ELR (cell line): ENCODE measurements at regions not wholly inside any gene's neighbourhood (a gene's known extent, or its start where the extent isn't known, plus 50 kb on each side); places are given as distances from the start of the nearest gene placed in this dataset.

Experiments used
- DNase-seq: peaks from one replicate; pipeline ENCODE4 v3.0.0-alpha.2; 2015; ENCODE audit warnings: low read depth

DNA sequence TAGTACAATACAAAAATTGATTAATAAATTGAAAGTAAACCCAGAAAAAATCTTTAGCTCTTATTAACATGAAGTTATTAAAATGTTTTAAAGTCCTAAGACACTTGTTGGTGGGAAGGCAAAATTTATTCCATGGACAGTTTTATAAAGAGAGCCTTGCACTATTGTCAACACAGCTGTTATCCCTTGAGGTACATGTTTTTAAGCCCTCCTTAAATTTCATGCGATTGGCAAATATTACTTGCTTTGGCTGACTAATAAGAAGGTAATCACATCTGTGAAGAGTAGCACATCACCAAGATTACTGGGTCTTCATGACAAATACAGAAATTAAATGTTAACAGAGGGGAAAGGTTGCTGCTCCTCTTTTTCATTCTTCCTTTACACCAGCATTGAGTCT lies 611.1 kb downstream of the BRINP3 start:
- DNase-seq: no peak

DNA sequence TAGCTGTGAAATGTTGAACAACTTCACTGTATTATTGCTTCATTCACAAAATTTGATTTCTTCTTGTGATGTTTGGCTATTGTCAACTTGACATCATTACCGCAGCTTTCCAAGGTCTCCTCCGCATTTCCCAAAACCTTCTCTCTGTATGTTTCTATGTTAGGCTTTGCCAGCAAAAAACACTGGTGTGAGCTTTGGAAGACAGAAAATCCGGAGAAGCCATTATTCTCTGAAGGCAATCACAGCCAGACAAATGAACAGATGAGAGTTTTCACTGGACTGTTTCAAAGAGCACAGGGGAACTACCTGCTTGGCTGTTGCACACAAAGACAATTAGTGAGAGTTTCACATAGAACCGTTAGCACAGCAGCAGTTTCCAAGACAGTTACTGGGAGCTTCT lies 609.6 kb downstream of the BRINP3 start:
- DNase-seq: no peak

GRCh38 chr1:189874715-189875435 lies 602.8 kb downstream of the BRINP3 start:
- DNase-seq: no peak

DNA sequence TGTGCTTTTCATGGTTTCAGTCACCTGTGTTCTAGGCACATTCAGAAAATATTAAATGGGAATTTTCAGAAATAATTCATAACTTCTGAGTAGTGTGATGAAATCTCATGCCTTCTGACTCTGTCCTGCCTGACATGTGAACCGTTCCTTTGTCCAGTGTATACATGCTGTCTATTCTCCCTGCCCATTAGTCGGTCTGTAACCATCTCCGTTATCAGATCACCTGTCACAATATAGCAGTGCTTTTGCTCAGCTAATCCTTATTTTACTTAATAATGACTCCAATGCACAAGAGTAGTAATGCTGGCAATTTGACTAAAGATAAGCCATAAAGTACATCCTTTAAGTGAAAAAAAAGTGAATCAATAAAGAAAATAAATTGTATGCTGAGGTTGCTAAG lies 597.5 kb downstream of the BRINP3 start:
- DNase-seq: no peak

GRCh38 chr1:189899686-189900425 lies 577.8 kb downstream of the BRINP3 start:
- no peak for DNase-seq

- DNase-seq: no peak
Measured at GRCh38 chr1:189904509-189904908, 573.2 kb downstream of the BRINP3 start.

DNA sequence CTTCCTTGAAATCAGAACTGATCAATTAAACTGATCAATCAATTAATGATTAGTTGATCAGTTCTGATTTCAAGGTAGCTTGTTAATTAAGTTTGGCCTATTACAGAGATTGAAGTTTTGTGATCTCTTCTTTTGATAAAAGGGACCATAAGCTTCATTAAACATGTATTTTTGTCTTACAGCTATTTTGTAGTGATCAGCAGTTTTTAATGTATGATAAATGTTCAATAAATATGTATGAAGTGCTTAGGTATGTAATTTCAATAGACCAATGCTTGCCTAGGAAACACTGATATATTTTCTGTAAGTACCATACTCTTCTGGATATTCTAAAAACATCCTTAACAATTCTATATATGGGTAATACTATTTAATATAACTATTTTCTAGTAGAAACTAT lies 569.6 kb downstream of the BRINP3 start:
- DNase-seq: no peak

DNA sequence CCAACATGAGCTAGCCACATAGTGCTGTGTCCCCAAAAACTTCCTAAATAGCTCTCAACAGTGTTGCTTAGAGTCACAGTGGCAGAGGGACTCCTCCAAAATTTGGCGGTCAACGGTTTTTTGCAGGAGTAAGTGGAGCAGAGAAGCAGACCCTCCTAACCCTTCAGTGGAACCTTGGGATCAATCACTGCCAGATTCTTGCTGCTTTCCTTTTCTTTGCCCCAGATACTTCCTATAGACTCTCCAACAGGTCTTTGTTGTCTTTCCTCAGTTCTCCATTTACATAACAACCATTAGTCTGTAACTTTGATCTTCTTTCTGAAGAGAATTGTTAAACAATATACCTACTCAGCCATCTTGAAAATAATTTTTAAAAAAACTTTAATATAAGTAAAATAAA lies 556.1 kb downstream of the BRINP3 start:
- DNase-seq: no peak

- DNase-seq: no peak
Measured at GRCh38 chr1:189927641-189928040, 550.0 kb downstream of the BRINP3 start.

GRCh38 chr1:189929501-189930099 lies 548.1 kb downstream of the BRINP3 start:
- DNase-seq: no peak

DNA sequence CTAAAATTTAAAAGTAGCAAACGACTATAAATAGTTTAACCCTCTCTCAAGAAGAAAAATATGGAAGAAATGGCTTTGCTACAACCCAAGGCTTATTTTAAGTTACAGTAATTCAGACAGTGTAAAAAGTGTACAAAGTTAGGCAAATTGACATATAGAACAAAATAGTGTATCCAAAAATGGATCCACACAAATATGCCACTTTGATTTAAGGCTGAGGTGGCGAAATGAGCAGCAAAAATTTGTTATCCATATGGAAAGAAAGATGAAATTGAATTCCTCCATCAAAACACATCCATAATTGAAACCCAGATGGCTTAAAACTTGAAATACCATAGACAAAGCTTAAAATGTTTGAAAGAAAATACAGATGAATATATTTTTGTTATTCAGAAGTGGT lies 540.8 kb downstream of the BRINP3 start:
- no peak for DNase-seq

GRCh38 chr1:189939967-189940366 lies 537.7 kb downstream of the BRINP3 start:
- peak; percentile 44 for DNase-seq

DNA sequence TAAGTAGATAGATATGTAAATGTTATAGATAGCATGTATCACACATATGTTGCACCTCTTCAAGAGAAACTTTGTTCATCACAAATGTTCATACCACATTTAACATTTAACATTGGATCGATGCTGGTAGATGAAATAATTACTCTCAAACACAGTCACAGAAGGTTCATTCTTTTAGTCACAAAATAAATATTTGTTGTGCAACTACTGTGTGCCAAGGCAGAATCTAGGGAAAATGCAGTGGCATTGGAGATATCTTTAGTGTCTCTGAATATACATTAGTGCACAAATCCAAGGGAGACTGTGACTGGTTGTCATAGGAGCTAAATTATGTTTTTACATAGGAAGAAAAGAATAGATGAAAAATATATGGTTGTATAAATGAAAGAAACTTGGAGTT lies 535.7 kb downstream of the BRINP3 start:
- DNase-seq: no peak

DNA sequence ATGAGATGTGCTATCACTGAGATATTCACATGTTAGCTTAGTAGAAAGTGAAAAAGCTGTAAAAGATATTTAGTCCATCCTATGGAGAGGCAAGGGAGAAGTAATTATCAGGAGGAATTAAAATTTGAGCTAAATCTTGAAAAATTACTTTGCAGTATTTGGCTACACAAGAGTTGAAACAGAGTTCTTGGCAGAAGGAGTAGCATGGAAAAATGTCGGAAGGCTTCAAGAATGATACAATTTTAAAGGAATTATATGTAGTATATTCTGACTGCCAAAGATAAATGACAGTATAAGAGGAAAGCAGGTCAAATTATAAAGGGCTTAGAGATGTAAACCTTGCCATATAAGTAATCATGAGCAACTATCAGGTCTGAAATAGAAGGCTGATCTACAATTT lies 518.9 kb downstream of the BRINP3 start:
- no peak for DNase-seq

DNA sequence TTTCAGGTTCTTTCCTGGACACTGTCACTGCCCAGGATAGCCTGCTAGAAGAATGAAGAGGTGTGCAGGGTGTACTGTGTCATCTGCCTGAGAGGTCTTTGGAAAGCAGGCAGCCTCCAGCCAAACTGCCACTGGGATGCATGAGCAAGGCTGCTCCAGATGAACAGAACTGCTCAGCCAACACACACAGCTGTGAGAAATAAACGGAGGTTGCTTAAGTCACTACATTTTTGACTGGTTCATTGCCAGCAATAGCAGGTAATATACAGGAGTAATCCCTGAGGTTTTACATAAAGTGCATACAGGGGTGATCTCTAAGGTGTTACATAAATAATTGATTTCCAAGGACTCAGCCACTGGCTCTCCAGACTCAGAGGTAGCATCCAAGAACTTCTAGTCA lies 516.9 kb downstream of the BRINP3 start:
- DNase-seq: no peak

- DNase-seq: peak; percentile 72
Measured at GRCh38 chr1:189962181-189962580, 515.5 kb downstream of the BRINP3 start.

DNA sequence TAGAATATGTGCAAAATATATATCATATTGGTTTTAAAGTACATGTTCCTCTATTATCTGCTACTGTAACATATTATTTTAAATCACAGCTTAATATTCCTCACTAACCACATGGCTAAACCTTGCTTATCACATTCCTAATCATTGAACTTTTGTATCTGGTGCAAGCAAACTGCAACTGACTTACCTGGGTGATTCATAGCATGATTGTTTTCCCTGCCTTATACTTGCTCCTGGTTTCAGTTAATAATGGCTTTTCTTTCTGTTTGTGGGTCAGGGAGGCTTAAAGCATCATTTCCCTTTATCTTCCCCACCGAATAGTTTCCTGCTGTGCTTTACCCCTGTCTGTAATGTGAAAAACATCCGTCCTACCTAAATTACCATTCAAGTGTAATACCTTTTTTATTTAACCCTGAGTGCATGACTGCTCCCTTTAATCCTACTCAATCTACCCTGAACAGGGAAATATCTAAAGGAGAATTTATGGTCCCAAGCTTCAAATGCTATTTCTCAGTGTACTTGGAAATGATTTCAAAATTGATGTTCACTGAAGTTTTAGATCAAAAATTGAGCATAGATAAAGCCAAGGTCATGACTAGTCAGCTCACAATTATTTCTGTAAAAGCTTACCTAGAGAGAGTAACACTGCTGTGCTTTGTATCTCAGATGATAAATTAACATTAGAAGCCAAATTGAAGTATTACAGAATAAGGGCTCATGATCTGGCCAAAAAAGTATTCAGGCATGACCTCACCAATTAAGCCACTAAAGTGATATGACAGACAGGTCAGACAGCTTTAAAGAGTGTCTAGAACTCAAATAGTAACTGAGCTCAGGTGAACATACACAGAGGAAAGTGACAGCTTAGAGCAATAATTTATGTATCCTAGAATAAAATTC lies 507.1 kb downstream of the BRINP3 start:
- no peak for DNase-seq

DNA sequence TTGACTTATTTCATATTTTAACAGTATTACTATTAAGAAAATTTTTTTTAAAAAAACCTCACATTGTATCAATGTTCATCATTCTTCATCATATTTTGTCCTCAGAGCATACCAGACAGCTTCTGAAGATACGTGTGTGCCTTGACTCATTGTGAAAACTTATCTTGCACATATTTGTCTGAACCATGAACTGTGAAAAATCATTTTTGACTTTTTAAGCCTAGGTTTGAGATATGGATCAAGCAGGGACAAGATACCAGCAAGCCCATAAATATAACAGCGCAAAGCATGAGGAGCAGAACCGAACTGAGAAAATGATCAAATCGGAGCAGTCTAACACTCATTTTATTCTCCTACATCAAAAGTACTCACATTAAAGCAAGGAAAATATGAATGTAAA lies 506.0 kb downstream of the BRINP3 start:
- DNase-seq: no peak

DNA sequence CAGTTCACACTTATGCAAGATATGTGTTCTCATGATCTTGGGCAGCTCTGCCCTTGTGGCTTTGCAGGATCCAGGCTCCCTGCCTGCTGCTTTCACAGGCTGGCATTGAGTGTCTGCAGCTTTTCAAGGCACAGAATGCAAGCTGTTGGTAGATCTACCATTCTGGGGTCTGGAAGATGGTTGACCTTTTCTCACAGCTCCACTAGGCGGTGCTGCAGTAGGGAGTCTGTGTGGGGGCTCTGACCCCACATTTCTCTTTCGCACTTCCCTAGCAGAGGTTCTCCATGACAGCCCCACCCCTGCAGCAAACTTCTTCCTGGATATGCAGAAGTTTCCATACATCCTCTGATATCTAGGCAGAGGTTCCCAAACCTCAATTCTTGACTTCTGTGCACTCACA lies 500.5 kb downstream of the BRINP3 start:
- DNase-seq: no peak

DNA sequence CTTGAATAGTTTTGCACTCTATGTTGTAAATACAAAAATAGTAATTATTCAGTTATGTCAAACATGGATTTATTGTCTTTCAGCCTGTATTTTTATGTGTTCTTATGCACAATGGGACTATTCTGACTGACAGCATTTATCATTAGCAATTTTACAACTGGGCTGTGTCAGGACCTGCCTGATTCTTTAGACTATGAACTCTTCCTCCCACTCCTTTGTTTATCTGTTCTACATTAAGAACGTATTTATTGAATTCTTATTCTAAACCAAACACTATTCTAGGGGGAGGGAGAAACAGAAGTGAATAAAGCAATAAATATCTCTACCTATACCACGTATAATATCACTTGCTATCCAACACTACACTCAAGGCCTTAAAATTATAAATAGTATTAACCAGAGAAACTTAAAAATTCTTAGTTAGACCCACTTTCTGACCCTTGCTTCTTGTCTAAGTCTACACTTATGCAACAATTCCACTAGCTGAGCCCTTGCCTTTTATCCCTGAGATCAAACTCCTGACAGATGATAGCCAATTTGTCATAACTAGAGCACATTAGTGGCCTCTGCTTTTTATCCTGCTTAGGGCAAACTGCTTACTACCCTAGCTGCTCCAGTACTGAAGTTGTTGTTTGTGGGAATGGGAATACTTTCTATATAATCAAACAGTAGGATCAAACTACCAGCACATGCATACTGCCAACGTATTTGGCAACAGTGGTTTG lies 494.3 kb downstream of the BRINP3 start:
- no peak for DNase-seq

- no peak for DNase-seq
Measured at GRCh38 chr1:189986516-189986915, 491.1 kb downstream of the BRINP3 start.

DNA sequence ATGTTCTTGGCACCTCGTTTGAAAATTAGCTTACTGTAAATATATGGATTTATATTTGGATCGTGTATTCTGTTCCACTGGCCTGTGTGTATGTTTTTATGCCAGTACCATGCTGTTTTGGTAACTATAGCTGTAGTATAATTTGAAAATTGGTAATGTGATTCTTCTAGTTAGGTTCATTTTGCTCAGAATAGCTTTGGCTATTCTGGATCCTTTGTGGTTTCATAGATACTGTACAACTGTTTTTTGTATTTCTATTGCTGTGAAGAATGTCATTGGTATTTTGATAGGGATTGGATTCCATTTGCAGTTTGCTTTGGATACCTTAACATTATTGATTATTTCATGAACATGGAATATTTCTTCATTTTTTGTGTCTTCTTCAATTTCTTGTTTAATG lies 490.2 kb downstream of the BRINP3 start:
- no peak for DNase-seq
